GM12878 (cell line): ENCODE measurements at regions not wholly inside any gene's neighbourhood (a gene's known extent, or its start where the extent isn't known, plus 50 kb on each side); places are given as distances from the start of the nearest gene placed in this dataset.

ENCODE experiments used
- CEBPB ChIP-seq, 2 experiments: fragments of 150-350 bp in 1 of 2; IDR thresholded peaks; 2 replicates each; pipeline ENCODE4 v1.6.1; 2012 to 2014; ENCODE audit warnings: low read depth in 2 of 2, low read length in 2 of 2, borderline replicate concordance in 1 of 2, inconsistent platforms in 1 of 2
- POLR2AphosphoS5 ChIP-seq: IDR thresholded peaks from 2 replicates; pipeline ENCODE4 v1.6.1; 2011; ENCODE audit warnings: mild to moderate bottlenecking, low read length, inconsistent platforms
- RFX5 ChIP-seq: IDR thresholded peaks from 2 replicates; pipeline ENCODE4 v1.6.1; 2011; ENCODE audit warnings: low read depth, low read length, improper control_type of control experiment
- SMC3 ChIP-seq: IDR thresholded peaks from 2 replicates; pipeline ENCODE4 v1.6.1; 2011; ENCODE audit warnings: low read length, improper control_type of control experiment, borderline replicate concordance
- TF ChIP-seq, protein P1 (sequence below): fragments of 450-650 bp; IDR thresholded peaks from 2 replicates; pipeline ENCODE4 v1.6.1; 2017; ENCODE audit warnings: mild to moderate bottlenecking, moderate library complexity
- TF ChIP-seq, protein P2 (sequence below): fragments of 450-650 bp; IDR thresholded peaks from 2 replicates; pipeline ENCODE4 v1.6.1; 2017; ENCODE audit warnings: mild to moderate bottlenecking
- TF ChIP-seq, protein P3 (sequence below), 3 experiments: IDR thresholded peaks in 2 of 3; conservative IDR thresholded peaks in 1 of 3; 2 replicates each; pipeline ENCODE4 v1.5.1; 2011; ENCODE audit warnings: low read depth in 3 of 3, low read length in 3 of 3, mild to moderate bottlenecking in 3 of 3, control low read depth in 2 of 3, moderate library complexity in 2 of 3, inconsistent platforms in 1 of 3, mixed read lengths in 1 of 3; ENCODE audit not compliant: control insufficient read depth in 2 of 3, insufficient read depth in 1 of 3; ENCODE audit errors: extremely low read depth in 1 of 3

DNA sequence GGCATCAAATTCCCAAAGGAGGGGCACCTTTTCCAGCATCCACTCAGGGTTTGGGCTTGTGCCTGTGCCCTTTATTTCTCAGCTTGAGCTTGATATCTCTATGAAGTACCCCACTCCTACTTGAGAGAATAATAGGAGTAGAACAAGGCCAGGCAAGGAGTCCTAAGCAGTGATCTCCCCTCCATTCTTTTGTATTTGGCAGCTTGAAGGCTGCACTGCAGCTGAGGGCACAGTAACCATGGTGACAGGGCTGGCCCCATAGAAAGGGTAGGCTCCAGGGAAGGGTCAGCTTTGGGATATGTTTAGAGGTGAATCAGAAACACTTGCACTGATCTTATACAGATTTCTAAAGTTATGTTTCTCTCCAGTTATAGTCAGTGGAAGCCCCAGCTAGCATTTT is 145.4 kb upstream of the SLC24A5 start:
- TF ChIP-seq SMC3 (no peak), POLR2AphosphoS5 (no peak), CEBPB (IDR thresholded peaks at IDR 0.05; ENCODE audit: borderline replicate concordance in 1 of 2, low read depth in 2 of 2, low read length in 2 of 2) (no peak), RFX5 (no peak)
- TF ChIP-seq, protein P1, sequence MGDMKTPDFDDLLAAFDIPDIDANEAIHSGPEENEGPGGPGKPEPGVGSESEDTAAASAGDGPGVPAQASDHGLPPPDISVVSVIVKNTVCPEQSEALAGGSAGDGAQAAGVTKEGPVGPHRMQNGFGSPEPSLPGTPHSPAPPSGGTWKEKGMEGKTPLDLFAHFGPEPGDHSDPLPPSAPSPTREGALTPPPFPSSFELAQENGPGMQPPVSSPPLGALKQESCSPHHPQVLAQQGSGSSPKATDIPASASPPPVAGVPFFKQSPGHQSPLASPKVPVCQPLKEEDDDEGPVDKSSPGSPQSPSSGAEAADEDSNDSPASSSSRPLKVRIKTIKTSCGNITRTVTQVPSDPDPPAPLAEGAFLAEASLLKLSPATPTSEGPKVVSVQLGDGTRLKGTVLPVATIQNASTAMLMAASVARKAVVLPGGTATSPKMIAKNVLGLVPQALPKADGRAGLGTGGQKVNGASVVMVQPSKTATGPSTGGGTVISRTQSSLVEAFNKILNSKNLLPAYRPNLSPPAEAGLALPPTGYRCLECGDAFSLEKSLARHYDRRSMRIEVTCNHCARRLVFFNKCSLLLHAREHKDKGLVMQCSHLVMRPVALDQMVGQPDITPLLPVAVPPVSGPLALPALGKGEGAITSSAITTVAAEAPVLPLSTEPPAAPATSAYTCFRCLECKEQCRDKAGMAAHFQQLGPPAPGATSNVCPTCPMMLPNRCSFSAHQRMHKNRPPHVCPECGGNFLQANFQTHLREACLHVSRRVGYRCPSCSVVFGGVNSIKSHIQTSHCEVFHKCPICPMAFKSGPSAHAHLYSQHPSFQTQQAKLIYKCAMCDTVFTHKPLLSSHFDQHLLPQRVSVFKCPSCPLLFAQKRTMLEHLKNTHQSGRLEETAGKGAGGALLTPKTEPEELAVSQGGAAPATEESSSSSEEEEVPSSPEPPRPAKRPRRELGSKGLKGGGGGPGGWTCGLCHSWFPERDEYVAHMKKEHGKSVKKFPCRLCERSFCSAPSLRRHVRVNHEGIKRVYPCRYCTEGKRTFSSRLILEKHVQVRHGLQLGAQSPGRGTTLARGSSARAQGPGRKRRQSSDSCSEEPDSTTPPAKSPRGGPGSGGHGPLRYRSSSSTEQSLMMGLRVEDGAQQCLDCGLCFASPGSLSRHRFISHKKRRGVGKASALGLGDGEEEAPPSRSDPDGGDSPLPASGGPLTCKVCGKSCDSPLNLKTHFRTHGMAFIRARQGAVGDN = no peak
- TF ChIP-seq, protein P2, sequence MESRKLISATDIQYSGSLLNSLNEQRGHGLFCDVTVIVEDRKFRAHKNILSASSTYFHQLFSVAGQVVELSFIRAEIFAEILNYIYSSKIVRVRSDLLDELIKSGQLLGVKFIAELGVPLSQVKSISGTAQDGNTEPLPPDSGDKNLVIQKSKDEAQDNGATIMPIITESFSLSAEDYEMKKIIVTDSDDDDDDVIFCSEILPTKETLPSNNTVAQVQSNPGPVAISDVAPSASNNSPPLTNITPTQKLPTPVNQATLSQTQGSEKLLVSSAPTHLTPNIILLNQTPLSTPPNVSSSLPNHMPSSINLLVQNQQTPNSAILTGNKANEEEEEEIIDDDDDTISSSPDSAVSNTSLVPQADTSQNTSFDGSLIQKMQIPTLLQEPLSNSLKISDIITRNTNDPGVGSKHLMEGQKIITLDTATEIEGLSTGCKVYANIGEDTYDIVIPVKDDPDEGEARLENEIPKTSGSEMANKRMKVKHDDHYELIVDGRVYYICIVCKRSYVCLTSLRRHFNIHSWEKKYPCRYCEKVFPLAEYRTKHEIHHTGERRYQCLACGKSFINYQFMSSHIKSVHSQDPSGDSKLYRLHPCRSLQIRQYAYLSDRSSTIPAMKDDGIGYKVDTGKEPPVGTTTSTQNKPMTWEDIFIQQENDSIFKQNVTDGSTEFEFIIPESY = no peak
- TF ChIP-seq, protein P3, sequence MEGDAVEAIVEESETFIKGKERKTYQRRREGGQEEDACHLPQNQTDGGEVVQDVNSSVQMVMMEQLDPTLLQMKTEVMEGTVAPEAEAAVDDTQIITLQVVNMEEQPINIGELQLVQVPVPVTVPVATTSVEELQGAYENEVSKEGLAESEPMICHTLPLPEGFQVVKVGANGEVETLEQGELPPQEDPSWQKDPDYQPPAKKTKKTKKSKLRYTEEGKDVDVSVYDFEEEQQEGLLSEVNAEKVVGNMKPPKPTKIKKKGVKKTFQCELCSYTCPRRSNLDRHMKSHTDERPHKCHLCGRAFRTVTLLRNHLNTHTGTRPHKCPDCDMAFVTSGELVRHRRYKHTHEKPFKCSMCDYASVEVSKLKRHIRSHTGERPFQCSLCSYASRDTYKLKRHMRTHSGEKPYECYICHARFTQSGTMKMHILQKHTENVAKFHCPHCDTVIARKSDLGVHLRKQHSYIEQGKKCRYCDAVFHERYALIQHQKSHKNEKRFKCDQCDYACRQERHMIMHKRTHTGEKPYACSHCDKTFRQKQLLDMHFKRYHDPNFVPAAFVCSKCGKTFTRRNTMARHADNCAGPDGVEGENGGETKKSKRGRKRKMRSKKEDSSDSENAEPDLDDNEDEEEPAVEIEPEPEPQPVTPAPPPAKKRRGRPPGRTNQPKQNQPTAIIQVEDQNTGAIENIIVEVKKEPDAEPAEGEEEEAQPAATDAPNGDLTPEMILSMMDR (IDR thresholded peaks at IDR 0.05 in 2 of 3, conservative IDR thresholded peaks at IDR 0.05 in 1 of 3; ENCODE audit: control insufficient read depth in 2 of 3, extremely low read depth in 1 of 3, insufficient read depth in 1 of 3, low read depth in 3 of 3, low read length in 3 of 3) = no peak
